Ishikawa (cell line): ENCODE measurements at regions not wholly inside any gene's neighbourhood (a gene's known extent, or its start where the extent isn't known, plus 50 kb on each side); places are given as distances from the start of the nearest gene placed in this dataset.

Experiments used
- CEBPB ChIP-seq: IDR thresholded peaks from 2 replicates; pipeline ENCODE4 v1.6.1; 2012
- CREB1 ChIP-seq: IDR thresholded peaks from 2 replicates; pipeline ENCODE4 v1.6.1; 2012; ENCODE audit warnings: low read depth
- EGR1 ChIP-seq: IDR thresholded peaks from 2 replicates; pipeline ENCODE4 v1.6.1; 2012
- EP300 ChIP-seq: IDR thresholded peaks from 2 replicates; pipeline ENCODE4 v1.6.1; 2012; ENCODE audit warnings: borderline replicate concordance
- MAX ChIP-seq: IDR thresholded peaks from 2 replicates; pipeline ENCODE4 v1.6.1; 2012
- NFIC ChIP-seq: IDR thresholded peaks from 2 replicates; pipeline ENCODE4 v1.6.1; 2012
- RAD21 ChIP-seq: IDR thresholded peaks from 2 replicates; pipeline ENCODE4 v1.6.1; 2012; ENCODE audit warnings: low read depth
- REST ChIP-seq: IDR thresholded peaks from 2 replicates; pipeline ENCODE4 v1.6.1; 2012; ENCODE audit warnings: low read depth, mild to moderate bottlenecking
- TAF1 ChIP-seq: IDR thresholded peaks from 2 replicates; pipeline ENCODE4 v1.6.1; 2012; ENCODE audit warnings: low read depth, mild to moderate bottlenecking
- TCF12 ChIP-seq: IDR thresholded peaks from 2 replicates; pipeline ENCODE4 v1.6.1; 2012; ENCODE audit warnings: low read depth
- USF1 ChIP-seq: IDR thresholded peaks from 2 replicates; pipeline ENCODE4 v1.6.1; 2012
- YY1 ChIP-seq: IDR thresholded peaks from 2 replicates; pipeline ENCODE4 v1.6.1; 2012; ENCODE audit warnings: low read depth

- no peak for TF ChIP-seq TCF12
- TF ChIP-seq REST, result no peak
- TF ChIP-seq RAD21, result no peak
- no peak for TF ChIP-seq MAX
- no peak for TF ChIP-seq EP300
- TF ChIP-seq NFIC, result no peak
- no peak for TF ChIP-seq CREB1
- TF ChIP-seq TAF1, result no peak
- TF ChIP-seq USF1, result no peak
- TF ChIP-seq CEBPB, result no peak
- TF ChIP-seq YY1, result no peak
- no peak for TF ChIP-seq EGR1
Observed at GRCh38 chr16:87131996-87132345, 185.2 kb downstream of the C16orf95 start.
